HG03280 (cell line): ENCODE measurements at regions not wholly inside any gene's neighbourhood (a gene's known extent, or its start where the extent isn't known, plus 50 kb on each side); places are given as distances from the start of the nearest gene placed in this dataset.

Experiments
- ATAC-seq: cut with Tn5 transposase; IDR thresholded peaks from one replicate; pipeline ENCODE4 v1.9.1; 2021; ENCODE audit warnings: mild to moderate bottlenecking, moderate library complexity; ENCODE audit not compliant: unreplicated experiment

GRCh38 chr2:186274936-186275575 is 211.0 kb upstream of the ZC3H15 start:
- no peak for ATAC-seq

GRCh38 chr2:186276909-186277308 is 209.2 kb upstream of the ZC3H15 start:
- no peak for ATAC-seq

- ATAC-seq: no peak
These were observed 204.3 kb upstream of the ZC3H15 start for GRCh38 chr2:186281726-186282125.

- ATAC-seq: no peak
These were observed 191.7 kb upstream of the ZC3H15 start for GRCh38 chr2:186294248-186294888.

GRCh38 chr2:186299610-186300009 is 186.4 kb upstream of the ZC3H15 start:
- no peak for ATAC-seq

- no peak for ATAC-seq
These were observed 183.8 kb upstream of the ZC3H15 start for GRCh38 chr2:186302263-186302662.

- no peak for ATAC-seq
These were observed 183.0 kb upstream of the ZC3H15 start for GRCh38 chr2:186303091-186303490.

- no peak for ATAC-seq
These were observed 182.0 kb upstream of the ZC3H15 start for GRCh38 chr2:186304064-186304463.

- ATAC-seq: no peak
These were observed 179.3 kb upstream of the ZC3H15 start for GRCh38 chr2:186306754-186307153.

- ATAC-seq: no peak
These were observed 178.2 kb upstream of the ZC3H15 start for GRCh38 chr2:186307871-186308270.

- ATAC-seq: no peak
These were observed 177.7 kb upstream of the ZC3H15 start for GRCh38 chr2:186308347-186308746.

GRCh38 chr2:186309901-186310300 is 176.2 kb upstream of the ZC3H15 start:
- ATAC-seq: no peak

GRCh38 chr2:186319105-186319504 is 167.0 kb upstream of the ZC3H15 start:
- ATAC-seq: no peak

GRCh38 chr2:186325827-186326535 is 160.1 kb upstream of the ZC3H15 start:
- ATAC-seq: no peak

- peak; percentile 55 for ATAC-seq
These were observed 158.7 kb upstream of the ZC3H15 start for GRCh38 chr2:186327251-186327868.

- no peak for ATAC-seq
These were observed 157.2 kb upstream of the ZC3H15 start for GRCh38 chr2:186328838-186329237.

- no peak for ATAC-seq
These were observed 156.0 kb upstream of the ZC3H15 start for GRCh38 chr2:186330050-186330449.

- no peak for ATAC-seq
These were observed 146.3 kb upstream of the ZC3H15 start for GRCh38 chr2:186339716-186340115.

- ATAC-seq: no peak
These were observed 144.0 kb upstream of the ZC3H15 start for GRCh38 chr2:186342029-186342428.

- ATAC-seq: no peak
These were observed 140.3 kb upstream of the ZC3H15 start for GRCh38 chr2:186345745-186346144.

GRCh38 chr2:186346216-186346615 is 139.8 kb upstream of the ZC3H15 start:
- no peak for ATAC-seq

- no peak for ATAC-seq
These were observed 138.6 kb upstream of the ZC3H15 start for GRCh38 chr2:186347472-186347871.
